Stimulated activated CD4-positive, alpha-beta T cell treated with anti-CD3 and anti-CD28 coated beads, Interleukin-1b, Interleukin-23, amount 100 ng/mL, for 1 hour (primary cell): ENCODE measurements at regions not wholly inside any gene's neighbourhood (a gene's known extent, or its start where the extent isn't known, plus 50 kb on each side); places are given as distances from the start of the nearest gene placed in this dataset.
A peak's percentile ranks its signal among the peaks of the same experiment; 100 is the strongest.
"Not testable (repeated sequence)": the region's sequence is repeated elsewhere in the genome, so short reads cannot be mapped to it uniquely, and the experiment has no call there.

ENCODE experiments used
- DNase-seq, 2 donors: peaks; one replicate each; pipeline ENCODE4 v3.0.0-alpha.2; 2020; ENCODE audit warnings: low read depth in 2 of 2

DNA sequence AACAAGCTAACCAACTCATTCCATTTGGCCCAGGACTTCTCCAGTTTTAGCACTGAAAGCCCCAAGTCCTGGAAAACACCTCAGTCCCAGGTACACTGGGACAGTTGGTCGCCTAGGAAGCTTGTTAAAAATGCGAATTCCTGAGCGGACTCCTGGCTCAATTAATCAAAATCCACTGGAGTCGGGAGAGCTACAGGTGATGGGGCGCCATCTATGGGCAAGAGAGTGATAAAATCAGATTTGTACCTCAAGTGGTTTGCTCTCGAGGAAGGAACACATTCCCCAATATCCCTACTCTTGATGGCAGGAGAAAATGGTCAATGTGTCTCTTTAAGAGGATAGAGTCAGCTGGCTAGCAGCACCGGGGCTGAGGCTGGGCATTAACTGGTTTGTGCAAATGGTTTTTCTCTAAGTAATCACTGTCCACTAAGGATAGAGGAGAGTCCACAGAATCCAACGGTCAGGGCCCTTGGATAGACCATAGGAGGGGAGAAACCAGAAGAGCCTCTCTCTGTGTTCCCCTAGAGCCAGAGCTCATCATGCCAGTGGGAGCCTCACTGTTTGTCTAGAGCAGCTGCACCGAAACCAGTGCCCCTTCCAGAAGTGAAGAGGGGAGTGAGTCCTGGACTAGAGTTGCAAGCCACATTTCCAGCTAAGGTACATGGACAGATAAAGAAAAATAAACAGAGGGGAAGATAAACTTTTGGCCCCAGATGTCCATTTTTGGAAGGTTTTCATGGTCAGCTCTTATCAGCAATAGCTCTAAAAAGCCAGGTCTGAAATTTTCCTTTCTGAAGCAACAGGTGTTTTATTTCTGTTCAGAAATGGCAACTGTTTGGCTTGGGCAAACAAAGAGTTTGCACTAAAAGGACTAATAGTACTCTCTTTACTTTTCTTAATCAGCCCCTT is 148.5 kb downstream of the TENT5C start:
- peak; percentile 6 to 10 for DNase-seq

DNA sequence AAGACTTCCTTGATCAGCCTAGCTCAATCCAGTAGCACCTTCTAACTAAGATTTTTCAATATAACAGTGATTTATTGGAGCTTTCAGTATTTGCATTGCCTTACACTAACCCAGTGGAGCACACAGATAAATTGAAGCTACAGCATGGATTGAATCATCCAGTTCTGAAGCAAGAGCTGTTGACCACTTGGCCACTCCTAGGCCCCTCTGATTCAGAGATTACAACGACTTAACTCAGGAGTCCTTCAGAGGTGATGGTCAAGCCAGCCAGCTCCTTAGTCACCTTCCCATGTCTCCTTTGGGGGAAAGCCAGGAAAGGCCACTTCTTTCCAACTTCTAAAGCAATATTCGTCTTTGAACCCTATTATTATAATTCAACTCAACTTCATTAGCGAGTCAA is 151.8 kb downstream of the TENT5C start:
- no peak for DNase-seq

DNA sequence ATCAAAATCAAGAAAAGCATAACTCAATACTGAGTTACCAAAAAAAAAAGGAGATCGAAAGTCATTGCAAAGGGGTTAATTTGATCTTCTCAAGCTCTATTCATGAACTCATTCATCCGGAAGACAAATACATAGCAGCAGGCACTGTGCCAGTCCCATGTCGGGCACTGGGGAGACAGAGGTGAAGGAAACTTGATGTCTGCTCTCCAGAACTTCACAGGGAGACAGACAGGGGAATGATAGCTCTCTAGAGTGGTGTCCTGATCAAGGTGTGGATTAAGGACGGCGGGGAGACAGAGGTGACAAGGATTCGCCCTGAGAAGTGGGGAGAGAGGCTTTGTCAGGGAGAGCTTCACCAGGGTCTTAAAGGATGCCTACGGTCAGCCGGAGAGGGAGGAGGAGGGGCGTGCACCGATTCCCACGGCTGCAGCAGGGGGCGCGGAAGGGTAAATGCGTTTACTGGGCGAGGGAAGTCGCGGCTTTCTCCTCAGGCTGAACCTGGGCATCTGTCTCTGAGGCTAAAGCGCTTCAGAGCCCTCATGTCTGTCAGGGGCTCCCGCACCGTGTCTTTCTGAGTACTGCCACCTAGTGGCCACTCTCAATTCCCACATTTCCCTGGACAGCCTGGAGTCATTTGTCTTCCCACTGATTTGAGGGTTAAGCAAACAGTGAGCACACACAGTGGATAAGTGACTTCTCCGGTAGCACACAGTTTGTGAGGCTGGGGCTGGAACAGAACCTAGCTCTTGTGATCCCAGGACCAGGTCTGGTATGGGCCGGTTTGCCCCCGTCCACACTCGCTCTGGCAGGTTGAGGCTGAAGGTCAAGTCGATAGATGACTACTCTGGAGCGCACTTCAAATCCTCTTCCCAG is 152.8 kb downstream of the TENT5C start:
- peak; percentile 28 to 37 for DNase-seq

DNA sequence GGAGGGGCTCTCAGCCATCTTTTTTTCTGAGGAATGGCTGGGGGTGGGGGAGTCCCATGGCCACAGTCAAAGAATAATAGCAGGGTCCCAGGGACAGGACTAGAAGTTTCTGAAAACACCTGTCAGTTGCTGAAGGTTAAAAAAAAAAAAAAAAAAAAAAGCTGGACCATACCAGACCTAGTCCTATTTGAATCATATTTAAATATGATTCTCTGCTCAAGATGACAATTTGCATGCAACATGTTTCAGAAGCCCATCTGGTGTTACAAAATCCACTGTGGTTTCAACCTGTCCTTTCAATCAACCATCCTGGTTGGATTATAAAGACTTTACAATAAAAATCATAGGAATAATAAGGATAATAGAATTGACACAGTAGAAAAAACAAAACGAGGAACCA is 153.7 kb downstream of the TENT5C start:
- DNase-seq: no peak

DNA sequence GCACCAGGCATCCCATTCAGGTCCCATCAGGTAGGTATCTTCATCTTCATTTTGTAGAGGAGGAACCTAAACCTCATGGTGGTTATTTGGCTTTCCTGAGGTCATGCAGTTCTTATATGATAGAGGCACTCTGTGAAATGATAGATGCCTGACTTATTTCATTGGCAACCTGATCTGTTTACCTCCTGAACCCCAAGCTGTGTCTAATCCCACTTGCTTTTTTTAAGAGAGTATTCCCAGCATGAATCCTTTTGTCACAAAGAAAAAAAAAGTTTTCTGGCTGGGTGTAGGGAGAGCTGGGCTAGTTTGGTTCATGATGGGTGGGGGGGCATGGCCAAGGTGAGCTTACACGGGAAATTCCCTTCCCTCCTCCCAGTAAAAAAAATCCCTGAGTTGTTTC is 154.2 kb downstream of the TENT5C start:
- DNase-seq: no peak

DNA sequence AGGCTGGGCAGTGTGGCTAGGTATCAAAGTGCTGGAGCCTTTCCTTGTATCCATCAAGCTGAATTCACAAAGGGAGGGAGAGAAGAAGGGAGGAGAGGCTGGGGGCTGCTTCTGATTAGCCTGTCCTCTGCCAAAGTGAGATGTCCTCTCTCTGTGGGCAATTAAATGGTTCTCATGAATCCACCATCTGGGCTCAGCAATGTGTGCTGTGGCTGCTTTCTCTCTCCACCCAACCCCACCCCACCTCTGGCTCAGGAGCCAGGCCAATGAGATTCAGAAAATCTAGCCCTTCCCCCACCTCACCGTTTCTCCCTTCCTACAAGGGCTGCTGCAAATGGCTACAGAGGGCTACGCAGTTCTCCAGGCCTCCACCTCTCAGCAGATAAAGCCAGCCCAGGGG is 154.6 kb downstream of the TENT5C start:
- no peak for DNase-seq

DNA sequence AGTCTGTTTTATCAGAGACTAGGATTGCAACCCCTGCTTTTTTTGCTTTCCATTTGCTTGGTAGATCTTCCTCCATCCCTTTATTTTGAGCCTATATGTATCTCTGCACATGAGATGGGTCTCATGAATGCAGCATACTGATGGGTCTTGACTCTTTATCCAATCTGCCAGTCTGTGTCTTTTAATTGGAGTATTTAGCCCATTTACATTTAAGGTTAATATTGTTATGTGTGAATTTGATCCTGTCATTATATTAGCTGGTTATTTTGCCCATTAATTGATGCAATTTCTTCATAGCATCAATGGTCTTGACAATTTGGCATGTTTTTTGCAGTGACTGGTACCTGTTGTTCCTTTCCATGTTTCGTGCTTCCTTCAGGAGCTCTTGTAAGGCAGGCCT is 161.7 kb downstream of the GDAP2 start:
- not testable (repeated sequence) for DNase-seq

DNA sequence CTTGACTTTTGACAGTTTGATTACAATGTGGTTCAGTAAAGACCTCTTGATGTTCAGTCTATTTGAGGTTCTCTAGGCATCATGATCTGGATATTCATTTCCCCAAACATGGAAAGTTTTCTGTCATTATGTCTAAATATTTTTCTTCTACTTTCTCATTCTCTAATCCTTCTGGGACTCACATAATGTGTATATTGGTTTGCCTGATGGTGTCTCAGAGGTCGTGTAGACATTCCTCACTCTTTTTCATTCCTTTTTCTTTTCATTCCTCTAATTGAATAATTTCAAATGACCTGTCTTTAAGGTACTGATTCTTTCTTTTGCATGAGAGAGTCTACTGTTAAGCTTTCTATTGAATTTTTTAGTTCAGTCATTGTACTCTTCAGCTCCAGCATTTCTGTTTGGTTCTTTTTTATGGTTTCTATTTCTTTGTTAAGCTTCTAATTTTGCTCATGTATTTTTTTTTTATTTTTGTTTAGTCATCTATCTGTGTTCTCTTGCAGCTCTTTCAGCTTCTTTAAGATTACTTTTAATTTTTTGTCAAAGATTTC is 158.4 kb downstream of the GDAP2 start:
- DNase-seq: no peak

DNA sequence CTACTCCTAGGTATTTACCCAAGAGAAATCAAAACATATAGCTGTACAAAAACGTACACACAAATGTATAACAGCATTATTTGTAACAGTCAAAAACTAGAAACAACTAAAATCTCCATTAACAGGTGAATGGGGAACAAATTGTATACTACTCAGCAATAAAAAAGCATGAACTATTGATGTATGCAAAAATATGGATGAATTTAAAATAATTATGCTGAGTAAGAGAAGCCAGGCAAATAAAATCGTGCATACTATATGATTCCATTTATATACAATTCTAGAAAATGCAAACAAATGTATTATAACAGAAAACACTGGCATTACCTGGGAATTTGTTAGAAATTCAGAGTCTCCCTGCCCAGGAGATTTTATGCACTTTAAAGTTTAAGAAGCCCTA is 150.1 kb downstream of the GDAP2 start:
- DNase-seq: no peak

DNA sequence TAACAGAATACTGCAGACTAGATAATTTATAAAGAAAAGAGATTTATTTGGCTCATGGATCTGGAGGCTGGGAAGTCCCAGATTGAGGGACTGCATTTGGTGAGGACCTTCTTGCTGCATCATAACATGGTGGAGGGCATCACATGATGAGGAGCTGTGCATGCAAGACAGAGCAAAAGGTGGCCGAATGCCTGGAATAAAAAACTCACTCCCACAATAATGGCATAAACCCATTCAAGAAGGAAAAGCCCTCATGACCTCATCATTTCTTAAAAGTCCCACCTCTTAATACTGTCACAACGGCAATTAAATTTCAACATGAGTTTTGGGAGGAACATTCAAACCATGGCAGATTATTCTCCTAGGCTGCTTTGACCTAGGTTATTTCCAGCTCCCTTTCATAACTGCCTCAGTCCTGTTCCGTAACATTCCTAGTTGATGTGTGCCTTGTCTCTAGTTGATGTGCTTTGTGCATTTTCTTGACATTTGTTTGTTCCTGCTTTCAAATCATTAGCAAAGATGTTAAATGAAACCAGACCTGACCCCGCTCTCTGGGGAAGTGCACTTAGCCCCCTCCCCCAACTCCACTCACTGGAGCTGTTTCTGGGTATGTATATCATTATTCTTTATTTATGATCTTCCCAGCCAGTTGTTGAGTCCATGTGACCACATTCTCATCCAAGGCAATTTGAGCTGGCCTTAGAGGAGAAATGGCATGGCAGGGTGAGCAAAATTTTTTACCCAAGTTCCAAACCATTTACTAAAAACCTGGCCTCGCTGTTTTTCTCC is 148.5 kb downstream of the GDAP2 start:
- no peak for DNase-seq

DNA sequence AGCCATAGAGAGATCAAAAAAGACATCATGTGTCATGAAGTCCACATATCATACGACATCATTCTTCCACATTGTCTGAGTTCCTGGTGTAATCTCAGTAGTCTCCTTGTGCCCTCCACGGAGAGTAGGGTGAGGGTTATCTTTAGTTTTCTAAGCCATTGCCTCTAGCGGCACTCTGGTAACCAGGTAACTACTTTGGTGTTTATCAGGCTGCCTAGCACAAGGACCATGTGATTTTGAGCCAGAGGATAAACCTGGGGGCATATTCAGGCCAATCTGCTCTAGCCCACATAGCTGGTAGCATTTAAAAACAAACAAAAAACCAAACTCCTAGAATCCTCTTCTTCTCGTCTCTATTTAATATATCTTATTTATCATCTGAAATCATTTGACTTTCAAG is 147.4 kb downstream of the GDAP2 start:
- no peak for DNase-seq

DNA sequence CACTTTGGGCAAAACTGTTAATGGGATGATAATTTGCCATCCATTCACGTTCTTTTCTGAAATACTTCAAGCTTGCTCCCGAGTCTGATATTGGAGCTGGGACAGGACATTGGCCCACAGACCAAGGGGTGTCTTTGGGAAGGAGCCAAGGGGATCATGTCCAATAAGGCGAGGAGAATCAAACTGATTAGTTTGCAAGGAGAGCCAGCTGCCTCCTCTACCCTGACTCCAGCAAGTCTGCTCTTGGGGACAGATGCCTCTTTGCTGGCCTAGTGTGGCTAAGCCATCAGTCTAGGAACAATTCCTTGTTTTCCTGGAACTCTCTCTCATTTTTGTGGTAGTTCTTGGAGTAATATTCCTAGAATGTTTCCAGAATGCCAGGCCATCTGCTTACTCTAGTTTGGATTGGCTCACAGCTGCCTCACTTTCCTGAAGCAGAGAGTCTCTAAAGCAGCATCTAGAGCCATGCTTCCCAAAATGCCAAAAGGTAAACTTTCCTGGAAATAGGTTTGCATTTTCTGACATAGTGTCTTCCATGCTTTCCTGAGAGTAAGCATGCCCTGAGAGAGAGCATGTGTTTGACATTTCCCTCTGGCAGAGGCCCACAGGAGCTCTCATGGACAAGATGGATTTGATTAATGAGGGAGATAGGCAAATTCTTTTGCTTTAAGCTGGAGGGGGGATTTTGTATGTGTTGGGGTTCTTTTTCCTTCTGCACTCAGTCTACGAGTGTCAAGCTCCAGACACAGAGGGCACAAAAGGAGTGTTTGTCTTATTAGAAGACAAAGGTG is 145.6 kb downstream of the GDAP2 start:
- DNase-seq: no peak

DNA sequence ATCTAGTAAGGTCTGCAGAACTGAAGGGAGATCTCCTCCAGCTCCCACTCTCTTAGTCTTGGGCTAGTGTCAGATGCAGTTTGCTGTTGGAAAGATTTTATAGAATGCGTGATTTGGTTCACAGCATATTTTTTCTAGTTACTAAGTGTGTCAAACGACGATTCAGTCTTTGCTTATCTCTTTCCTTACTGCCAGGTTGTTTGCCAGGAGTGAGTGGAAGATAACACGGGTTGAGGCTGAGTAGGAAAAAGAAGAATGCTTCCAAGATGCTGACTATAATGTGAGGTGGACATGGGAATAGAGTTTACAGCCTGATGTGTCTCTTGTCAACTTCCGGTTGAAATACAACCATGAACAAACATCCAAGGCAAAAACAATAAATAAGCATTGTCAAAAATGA is 141.4 kb downstream of the GDAP2 start:
- no peak for DNase-seq

DNA sequence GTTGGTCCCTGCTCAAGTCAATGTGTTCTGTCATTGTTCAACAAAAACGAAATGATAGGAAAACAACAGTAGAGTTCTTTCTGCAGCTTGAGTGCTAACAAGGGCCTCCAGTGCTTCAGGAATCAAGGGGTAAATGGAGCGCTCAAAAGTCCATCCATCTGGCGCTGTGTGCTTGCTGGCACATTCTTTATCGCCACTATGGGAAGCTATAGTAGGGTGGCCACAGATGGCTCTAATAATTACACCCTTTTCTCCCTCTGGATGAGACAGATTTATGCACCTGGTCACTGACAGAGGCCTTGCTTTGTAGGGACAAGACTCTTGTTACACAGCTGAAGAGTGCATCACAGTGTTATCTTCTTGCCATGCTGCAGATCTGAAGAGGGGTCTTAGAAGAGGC is 136.0 kb downstream of the GDAP2 start:
- DNase-seq: no peak

DNA sequence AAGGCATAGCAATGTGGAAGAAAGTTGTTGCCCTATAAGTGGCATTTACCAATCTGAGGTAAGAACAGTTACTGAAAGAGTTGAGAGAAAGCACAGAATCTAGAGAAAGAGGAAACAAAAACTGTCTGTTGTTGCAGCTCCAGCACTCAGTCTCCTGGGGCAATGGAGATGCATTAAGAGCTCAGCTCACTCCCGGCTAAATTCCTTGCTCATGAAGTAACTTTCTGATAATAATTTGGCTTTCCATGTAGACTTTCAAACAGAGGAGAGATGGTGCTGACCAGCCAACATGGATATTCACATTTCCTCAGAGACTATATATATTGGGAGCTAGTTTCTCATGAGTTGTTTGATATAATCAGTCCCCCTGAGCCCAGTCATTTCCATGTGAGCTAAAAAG is 135.3 kb downstream of the GDAP2 start:
- DNase-seq: no peak

DNA sequence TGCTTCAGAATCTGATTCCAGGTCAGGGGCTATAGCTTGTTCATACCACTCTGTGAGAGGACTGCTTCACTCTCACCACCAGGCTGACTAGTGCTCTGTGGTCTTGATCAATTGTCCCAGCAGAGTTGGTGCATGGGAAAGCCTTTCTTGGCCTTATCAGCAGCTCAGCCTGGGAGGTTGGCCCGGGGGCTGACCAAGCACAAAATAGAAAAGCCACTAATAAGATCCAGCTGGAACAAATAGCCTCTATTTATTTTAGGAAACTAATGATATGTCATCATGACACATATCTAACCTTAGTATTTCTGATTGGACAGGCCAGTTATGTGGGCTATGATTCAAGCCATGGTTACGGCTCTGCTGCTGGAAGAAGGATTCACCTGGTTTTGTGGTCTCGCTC is 134.2 kb downstream of the GDAP2 start:
- DNase-seq: no peak

DNA sequence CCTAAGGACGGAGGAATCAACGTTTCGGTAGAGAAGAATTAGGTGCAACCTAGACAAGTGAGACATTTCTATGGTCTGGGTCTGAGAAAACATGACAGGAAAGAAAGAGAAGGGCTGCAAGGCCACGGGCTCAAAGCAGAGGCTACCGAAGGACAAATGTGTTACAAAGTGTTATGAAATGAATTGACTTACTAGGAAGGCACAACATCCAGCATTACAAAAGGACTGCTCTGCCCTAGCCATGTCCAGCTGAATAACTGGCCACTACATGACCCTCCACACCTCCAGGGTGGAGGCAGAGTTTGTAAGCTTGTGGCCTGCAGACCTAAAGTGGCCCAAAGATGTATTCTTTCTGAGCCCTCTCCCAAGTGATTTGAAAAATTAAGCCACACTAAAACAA is 133.6 kb downstream of the GDAP2 start:
- no peak for DNase-seq

DNA sequence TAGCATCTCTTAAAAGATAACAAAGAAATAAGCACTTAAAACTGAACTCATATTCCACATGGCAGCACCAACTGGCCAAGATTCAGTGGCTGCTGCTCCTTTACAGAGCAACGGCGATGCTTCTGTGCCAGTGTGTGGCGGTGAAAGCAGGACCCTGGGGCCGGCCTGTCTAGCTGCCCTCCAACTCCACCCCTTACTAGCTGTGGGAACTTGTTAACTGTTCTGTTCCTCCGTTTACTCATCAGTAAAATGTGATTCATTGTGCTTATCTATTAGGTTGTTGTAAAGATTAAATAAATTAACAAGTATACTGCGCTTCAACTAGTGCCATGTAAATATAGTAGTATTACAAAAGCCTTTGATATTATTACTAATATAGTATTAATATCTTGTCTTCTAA is 133.2 kb downstream of the GDAP2 start:
- DNase-seq: no peak

DNA sequence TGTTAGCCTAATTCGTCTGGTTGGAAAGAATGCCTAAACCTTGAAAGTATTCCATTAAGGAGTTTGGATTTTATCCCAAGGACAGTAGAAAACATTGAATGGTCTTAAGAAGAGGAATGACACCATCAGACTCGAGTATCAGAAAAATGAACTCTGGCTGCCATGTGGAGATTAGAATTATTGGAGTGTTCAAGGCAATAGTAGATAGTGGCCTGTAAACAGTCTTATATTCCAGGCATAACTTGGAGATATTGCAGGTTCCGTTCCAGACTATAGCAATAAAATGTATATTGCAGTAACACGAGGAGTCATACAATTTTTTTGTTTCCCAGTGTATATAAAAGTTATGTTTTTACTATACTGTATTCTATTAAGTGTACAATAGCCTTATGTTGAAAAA is 130.9 kb downstream of the GDAP2 start:
- DNase-seq: no peak

DNA sequence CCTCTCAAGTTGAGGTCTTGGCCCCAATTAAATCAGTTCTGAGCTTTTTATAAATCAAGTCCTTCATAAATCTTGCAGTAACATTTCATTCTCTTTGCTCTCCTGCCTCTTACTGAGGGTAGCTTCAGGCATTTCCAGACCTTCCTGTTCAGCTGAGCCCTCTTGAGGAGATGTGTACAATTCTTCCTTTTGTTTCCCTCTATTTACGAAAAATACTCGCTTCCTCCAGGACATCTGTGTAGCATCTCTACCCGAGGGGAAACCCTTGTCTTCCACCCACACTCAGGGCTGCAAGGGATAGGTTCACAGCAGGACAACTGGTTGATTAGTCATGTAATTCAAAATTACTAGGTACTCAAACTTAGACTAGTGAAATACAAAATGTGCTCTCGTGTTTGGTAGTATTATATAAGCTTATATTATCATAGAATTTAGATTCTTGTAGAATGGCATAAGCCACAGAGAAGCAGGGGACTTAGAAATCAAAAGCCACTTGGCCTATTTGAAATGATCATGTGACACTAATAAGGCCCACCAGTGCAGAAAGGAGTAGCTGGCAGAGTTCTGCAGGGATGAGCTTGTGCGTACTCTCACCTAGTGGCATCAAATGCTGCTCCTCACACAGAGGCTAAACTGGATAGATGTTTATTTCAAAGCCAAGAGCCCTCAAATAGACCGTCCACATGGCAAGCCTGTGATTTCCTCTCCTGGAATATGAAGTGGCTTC is 126.7 kb downstream of the GDAP2 start:
- DNase-seq: no peak
